GM04503 (cell line): ENCODE measurements at regions not wholly inside any gene's neighbourhood (a gene's known extent, or its start where the extent isn't known, plus 50 kb on each side); places are given as distances from the start of the nearest gene placed in this dataset.
"Not testable (repeated sequence)": the region's sequence is repeated elsewhere in the genome, so short reads cannot be mapped to it uniquely, and the experiment has no call there.

Experiments used
- DNase-seq: peaks from one replicate; pipeline ENCODE4 v3.0.0-alpha.2; 2012; ENCODE audit warnings: low read depth

DNA sequence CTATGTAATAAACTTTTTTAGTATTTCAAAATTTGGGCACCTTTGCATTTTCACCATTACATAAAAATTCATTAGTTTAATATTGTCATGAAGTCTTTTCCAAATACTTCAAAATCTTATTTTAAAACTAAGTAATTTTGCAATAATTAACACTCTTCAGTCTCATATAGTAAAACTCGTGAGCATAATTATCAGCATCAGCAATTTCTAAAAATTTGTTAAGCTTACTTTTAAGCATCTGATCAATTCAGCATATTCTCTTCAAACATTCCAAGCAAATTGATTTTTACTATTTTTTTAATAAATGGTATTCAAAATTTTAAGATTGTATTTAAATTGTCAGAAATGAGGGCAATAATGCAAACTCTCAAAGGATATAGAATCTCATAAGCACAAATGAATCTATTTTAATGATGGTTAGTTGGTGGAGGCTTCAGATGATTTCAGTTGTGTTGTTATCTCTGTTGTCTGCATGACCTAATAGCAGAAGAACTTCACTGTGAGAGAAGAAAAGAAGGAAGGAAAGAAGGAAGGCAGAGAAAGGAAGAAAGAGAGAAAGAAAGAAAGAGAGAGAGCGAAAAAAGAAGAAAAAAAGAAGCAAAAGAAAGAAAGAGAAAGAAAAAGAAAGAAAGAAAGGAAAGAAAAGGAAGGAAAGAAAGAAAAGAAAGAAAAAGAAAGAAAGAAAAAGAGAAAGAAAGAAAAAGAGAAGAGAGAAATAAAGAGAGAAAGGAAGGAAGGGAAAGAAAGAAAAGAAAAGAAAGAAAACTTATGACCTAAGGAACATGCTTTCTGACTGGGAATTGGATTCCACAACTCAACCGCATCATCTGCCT lies 860.5 kb downstream of the NCAM2 start:
- no peak for DNase-seq

DNA sequence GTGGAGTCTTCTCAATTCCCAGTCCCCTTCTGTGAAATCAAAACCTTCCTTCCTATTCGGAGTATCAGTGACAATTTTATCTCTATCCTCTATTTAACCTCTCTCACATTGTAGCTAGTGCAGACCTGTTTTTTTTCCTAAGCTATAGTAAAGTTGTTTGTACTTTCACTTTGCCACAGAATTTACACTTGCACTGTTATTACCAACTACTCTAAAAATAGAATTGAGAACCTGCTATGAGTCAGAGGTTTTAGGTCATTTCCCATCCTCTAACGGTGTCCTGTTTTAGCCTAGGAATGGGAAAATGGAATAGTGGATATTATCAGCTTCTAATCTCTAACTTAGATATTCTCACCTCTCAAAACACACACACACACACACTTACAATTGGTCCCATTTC lies 862.7 kb downstream of the NCAM2 start:
- DNase-seq: no peak

DNA sequence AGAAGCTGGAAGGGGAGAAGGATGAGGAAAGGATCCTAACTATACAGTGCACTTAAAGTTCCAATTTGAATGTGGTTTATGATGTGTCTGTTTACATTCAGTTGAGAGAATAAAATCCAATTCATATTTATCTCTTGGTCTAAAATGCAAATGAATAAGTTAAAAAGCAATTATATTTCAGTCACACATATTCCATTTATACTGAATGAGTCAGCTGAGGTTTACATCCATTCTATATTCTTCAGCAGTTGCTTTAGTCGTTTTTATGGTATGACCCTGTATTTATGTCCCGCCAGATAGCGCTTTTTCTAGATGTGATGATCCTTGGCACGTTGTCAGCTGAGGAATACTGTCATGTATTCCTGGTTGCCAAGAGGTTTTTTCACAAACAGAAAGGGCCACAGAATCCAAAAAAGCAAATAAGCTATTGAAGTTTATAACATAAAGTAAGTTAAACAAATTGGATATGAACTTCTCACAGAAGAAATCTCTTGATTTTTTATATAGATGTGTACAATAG lies 866.2 kb downstream of the NCAM2 start:
- DNase-seq: no peak

DNA sequence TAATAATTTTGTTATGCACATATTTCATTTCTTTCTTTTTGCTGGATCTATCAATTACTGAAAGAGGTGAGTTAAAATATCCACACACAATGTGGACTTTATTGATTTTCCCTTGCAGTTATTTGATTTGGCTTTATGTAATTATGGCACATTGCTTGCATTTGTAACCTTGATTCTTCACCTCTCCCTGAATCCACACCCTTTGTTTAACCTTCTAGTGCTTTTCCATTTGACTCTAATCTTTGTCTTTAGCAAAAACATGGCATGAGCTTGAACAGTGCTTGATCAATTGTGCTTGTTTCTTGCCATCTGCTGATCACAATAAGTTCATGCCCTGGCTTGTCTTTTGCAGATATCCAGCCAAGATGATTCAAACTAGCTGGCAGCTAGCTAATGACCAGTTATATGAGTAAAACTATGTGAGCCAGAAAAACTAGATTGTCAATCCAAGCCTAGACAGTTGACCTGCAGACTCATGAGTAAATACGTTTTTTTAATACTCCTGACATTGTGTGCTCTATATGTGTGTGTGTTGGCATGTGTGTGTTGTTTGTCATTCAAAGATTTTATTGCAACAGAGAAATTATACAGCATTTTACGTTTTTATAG lies 899.2 kb downstream of the NCAM2 start:
- DNase-seq: peak; percentile 4

DNA sequence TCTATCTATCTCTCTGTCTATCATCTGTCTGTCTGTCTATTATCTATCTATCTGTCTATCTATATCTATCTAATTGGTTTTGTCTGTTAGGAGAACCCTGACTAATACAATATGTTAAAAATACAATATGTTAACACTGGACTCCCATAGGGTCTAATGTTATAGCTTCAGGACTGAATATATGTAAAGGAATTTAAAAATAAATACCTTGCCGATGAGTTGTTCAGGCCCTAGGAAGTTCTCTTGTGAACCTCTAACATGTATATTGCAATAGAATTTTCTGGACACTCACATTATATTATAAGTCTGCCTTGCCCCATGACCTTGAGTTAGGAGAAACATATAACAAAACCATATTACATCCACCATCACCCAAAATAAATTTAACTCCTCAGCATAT lies 900.6 kb downstream of the NCAM2 start:
- no peak for DNase-seq

DNA sequence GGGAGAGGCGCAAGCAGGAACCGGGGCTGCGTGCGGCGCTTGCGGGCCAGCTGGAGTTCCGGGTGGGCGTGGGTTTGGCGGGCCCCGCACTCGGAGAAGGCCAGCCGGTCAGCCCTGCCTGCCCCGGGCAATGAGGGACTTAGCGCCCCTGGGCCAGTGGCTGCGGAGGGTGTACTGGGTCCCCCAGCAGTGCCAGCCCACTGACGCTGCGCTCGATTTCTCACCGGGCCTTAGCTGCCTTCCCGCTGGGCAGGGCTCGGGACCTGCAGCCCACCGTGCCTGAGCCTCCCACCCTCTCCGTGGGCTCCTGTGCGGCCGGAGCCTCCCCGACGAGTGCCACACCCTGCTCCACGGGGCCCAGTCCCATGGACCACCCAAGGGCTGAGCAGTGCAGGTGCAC lies 904.2 kb downstream of the NCAM2 start:
- DNase-seq: not testable (repeated sequence)

DNA sequence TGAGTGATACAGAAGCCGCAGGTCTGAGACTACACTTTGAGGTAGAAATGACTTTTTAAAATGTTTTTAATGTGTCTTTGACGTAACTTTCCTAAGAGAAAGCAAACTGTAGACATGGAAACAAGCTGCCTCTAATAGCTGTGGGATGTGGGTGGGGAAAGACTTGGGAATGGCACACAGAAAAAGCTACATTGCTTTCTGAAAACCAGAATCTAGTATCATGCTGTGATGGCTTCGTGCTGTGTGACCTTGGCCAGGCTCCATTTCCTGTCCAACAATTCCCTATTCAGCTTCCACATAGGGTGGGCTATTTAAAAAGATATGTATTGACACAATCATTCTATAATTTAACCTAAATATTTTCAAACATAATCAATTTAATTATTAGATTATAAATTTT lies 909.1 kb downstream of the NCAM2 start:
- DNase-seq: no peak

DNA sequence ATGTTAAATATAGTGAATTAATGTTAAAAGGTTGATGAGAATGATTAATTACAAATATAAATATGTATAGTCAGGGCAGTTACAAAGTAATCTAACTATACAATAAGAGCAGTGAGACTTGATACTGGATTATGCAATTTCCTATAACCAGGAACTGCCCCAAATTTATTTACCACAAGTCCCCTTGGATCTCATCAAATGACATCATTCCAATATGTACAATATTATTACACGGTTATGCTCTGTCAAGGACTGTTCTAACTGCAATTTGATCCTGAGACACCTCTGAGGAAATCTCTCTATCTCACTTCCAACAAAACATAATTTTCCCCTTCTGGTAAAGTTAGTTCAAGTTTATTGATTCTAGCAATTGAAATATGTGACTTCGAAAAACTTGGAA lies 917.6 kb downstream of the NCAM2 start:
- no peak for DNase-seq

DNA sequence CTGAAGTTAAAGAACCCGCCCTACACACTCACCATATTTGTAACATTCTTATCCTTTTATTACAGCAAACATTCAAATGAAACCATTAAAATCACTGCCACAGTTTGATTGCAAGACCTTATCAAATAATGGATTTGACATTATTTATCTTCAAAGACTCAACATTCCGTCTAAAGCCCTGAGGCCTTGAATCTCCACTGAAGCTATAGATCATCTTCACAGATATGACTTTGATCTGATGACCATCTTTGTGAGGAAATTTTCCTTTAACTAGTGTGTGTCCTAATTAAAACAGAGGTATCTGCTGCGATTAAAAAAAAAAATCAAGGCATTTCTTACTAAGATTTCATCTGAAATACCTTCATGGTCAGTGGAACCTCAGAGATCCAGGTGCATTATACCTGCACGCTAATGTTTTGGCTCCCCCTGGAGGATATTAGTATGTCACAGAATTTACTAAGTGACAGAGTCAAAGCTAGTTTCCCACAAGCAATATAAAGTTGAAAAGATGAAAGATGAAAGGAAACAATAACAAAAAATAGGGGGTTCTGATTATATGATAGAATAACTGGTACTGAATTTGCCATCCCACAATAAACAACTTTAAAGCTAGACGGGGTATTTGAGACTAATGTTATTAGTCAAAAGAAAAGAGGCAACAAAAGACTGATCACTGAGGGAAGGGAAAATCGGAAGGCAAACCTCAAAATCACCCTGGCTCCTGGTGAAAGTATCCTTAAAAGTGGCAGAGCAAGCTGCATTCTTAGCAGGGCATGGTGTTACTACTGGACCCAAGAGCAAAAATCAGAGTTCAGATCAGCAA lies 923.4 kb downstream of the NCAM2 start:
- no peak for DNase-seq

DNA sequence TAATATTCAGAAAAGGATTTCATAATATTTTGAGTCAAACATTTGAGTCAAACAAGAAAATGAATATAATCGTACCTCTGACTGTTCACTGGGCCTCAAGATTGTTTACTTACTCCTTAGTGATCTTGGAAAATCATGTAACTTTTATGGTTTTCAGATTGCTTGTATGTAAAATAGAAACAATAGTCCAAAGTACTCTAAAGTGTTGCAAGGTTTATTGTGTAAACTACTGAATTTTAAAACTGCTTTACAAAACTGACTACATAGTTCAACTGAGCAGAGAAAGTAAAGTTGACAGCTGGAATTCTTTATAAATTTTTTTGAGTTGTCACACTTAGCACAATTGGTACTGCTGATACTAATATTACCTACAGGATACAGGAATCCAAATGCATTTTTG lies 931.0 kb downstream of the NCAM2 start:
- DNase-seq: no peak

DNA sequence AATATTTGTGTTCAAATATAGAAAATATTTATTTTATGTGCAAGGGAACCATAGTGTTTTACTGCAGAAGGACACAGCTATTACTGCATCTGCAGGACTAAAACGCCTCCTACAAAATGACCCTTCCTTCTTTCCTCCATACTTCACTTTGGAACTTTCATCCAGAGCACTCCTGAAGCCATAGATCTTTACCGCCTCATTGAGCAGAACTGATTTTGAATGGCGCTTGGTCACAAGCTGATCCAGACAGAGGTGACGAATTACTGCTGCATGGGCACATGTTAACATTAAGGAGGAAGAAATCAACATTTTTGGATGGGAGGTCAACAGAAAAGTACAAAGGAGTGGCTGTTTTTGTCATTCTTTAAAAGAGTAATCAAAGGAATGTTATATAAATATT lies 931.6 kb downstream of the NCAM2 start:
- no peak for DNase-seq

DNA sequence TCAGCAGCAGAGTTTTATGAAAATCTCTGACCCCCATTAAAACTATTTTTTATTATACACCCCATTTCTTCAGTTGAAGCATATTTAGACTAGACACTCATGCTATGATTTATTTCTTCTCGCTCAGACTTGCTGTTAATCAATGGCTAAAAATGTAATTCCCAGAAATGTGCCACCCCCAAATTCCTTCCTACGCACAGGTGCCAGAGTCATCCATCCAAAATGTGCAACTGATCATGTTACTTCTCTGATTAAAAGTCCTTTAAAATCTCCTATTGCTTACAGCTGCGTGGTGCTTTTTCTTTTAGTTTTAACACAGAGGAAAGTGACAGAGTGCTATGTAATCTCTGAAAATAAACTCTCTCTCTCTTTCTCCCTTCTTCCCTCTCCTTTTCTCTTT lies 954.4 kb downstream of the NCAM2 start:
- no peak for DNase-seq

DNA sequence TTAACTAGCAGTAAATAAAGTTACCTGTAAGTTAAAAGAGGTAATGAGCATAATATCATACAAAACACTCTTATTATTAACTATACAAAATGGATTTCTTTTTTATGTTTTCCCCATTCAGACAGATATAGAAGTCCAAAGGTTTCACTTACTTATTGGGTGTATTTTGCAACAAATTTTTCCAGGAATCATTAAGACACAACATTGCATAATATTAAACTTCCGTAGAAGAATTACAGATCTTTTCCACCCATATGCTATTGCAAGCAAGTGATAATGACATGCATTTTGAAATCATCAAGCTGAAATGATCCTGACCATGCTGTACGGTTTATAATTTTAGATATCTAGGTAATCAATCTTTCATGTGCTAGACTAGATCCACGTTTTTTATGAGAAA lies 957.0 kb downstream of the NCAM2 start:
- no peak for DNase-seq

DNA sequence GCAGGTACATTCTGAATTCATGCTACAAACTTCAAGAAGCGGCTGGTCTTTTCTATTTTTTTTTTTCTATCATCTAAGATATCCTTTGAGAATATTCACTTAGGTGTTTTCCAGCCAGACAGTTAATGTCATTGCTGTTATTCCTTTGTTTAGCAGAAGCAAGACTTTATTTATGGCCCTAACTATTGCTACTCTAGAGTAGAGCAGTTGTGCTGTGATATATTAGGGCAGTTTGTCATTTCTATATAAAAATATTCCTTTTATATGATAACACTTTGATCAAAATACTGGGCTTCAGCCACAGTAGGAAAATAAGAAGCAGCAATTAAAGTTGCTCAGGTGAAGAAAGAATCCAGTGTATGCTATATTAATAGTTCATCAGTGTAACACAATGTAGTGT lies 959.3 kb downstream of the NCAM2 start:
- DNase-seq: no peak

DNA sequence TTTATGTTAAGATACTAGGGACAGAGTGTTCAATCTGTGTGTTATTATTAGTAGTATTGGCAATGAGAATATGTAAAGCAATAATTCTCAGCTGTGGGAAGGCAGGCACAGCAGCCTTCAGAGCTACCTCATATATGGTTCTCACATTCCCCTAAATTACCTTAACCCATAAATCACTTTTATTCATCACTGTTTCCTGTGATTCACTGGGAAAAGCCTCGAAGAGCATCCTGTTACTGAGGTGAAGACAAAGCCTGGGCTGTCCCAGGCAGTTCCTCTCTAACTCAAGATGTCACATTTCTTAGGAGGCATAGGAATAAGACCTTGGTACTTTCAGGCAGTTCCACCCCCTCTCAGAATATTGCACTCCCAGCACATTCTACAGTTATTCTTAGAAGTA lies 965.7 kb downstream of the NCAM2 start:
- no peak for DNase-seq

DNA sequence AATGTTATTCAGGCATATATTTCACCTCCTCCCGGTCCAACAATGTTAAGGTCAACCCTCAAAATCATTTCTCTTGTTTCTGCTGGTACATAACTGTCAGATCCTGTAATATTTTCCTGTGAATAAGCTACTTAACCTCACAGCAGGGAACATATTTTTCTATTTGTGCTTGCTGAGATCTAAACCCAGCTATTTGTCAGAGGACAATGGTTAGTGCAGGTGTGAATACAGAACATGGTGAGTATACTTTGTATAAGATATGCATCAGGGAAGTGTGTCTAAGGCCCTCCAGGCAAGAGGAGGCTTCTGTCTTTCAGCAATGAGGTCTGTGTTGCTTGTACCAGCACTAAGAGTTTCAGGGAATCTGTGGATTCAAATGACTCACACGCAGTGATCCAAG lies 970.6 kb downstream of the NCAM2 start:
- DNase-seq: no peak

DNA sequence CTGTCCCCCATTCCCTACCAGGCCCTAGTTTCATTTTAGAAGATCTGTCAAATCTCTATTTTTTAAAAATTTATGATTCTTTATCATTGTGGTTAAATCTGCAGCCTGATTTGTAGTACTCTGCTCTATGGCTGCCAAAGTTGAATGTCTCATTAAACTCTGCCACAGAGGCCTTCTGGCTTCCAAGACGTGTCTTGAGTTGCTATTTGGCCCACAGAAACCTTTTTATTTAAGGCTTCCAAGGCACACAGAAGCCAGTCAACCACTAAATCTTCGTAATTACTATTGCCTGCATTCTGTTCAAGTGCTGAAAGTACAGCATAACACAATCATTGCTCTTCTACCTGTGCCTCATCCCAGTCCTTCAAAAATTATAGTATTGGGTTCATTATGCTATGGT lies 971.0 kb downstream of the NCAM2 start:
- DNase-seq: no peak

DNA sequence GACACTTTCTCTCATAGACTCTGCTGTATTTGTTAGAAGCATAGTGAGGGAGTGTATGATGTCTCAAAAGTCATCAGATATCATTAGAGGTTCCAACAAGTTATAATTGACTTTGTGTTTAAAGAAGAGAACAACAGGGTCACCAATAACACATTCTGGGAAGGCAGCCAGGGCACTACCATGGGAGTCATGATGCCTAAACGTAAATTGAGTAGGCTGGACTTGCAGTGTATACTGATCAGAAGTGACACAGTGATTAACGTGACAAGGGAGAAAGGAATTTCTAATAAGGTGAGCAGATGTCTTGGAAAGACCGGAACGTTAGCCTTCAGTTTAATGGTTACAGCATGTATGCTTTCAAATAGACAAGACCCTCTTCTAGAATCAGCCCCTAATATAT lies 973.2 kb downstream of the NCAM2 start:
- no peak for DNase-seq

DNA sequence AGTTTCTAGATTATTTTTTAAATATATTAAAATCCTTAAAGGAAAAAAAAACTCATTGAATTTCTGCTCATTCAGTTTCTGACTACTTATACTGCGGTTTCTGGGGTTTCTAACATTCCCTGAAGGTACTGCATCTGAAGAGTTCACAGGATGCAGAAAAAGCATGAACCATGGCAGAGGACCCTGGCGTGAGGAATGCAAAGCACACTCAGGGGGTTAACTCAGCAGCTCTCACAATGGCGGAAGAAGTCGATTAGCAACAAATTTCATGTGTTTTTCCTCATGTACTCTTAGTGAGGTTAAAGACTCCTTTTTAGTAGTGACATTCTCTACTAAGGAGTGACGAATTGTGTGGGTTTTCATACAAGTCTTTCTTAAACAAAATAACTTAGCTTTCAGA lies 975.6 kb downstream of the NCAM2 start:
- DNase-seq: no peak

DNA sequence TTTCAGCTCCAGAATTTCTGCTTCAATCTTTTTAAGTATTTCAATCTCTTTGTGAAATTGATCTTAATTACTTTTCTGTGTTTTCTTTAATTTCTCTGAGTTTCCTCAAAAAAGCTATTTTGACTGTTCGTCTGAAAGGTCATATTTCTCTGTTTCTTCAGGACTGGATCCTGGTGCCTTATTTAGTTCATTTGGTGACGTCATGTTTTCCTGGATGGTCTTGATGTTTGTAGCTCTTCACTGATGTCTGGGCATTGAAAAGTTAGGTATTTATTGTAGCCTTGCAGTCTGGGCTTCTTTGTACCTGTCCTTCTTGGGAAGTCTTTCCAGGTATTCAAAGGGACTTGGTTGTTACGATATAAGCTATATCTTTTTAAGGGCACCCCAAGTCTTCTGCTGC lies 998.7 kb downstream of the NCAM2 start:
- no peak for DNase-seq

DNA sequence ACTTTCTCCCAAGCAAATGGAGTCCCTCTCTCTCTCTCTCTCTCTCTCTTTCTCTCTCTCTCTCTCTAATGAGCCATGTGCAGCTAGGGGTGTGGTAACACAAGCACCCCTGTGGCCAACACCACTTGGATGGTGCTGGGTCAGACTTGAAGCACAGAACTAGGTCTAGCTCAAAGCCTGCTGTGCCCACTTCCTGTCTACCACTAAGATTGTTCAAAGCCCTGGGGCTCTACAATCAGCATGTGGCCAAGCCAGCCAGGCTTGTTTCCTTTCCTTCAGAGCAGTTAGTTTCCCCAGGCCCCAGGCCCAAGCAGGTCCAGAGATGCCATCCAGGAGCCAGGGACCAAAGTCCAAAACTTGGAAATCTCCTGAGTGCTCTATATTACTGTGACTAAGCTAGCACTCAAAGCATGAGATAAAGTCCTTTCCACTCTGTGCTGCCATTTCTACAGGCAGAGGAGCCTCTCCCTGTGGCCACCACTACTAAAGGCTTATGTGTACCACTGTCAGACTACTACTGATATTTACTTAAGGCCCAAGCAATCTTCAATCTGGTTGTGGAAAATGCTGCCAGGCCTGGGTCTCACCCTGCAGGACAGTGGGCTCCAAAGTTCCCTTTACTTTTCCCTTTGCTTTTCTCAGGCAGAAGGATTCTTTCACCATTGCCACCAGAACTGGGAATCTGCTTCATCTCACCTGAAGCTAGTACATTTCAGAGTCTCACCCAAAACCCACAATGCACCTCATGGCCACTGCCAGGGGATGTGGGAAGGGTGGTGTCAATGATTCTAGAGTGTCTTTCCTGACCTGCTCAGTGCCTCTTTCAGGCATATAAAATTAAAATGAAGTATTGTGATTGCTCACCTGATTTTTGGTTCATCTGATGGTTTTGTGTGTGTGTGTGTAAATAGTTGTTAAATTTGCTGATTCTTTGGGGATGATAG lies 999.5 kb downstream of the NCAM2 start:
- DNase-seq: no peak

DNA sequence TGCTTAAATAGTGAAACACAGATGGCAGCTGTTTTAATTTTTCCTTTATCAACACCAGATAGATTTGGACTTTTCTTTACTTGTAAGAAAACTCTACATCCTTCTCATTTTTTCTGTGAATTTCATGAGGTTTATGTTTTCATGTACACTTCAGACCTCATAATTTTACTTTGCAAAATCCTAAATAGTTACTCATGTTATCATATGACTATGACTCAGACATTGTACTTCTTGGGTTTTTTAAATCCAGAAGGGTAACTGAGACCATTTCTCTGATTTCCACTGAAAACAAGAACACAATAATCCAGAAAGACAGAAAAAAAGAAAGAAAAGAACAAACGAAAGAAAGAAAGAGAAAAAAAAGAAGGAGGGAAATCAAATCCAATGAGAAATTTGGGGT lies 1021.6 kb downstream of the NCAM2 start:
- no peak for DNase-seq
